ACC112 (cell line): ENCODE measurements at regions not wholly inside any gene's neighbourhood (a gene's known extent, or its start where the extent isn't known, plus 50 kb on each side); places are given as distances from the start of the nearest gene placed in this dataset.

Experiments used
- H2AFZ ChIP-seq: fragments of 200-600 bp; sonication (generic); one replicate; pipeline ENCODE4 v1.6.0; 2017; ENCODE audit warnings: antibody characterized with exemption, low read length; ENCODE audit not compliant: unreplicated experiment
- H3K27ac ChIP-seq: fragments of 200-600 bp; sonication (generic); 2 replicates; pipeline ENCODE4 v1.5.1; 2014; ENCODE audit warnings: low read depth, mild to moderate bottlenecking, antibody characterized with exemption, low read length, moderate library complexity
- H3K27me3 ChIP-seq: fragments of 200-600 bp; sonication (generic); 2 replicates; pipeline ENCODE4 v1.6.1; 2014; ENCODE audit warnings: mild to moderate bottlenecking, antibody characterized with exemption, low read length, moderate library complexity, mixed read lengths; ENCODE audit not compliant: insufficient read depth
- H3K36me3 ChIP-seq: fragments of 200-600 bp; sonication (generic); 2 replicates; pipeline ENCODE4 v1.6.1; 2016; ENCODE audit warnings: mild to moderate bottlenecking, antibody characterized with exemption, low read length, moderate library complexity, mixed read lengths; ENCODE audit not compliant: insufficient read depth
- H3K4me1 ChIP-seq: fragments of 200-600 bp; sonication (generic); one replicate; pipeline ENCODE4 v1.6.1; 2016; ENCODE audit warnings: low read length, mixed read lengths; ENCODE audit not compliant: insufficient read depth, unreplicated experiment, control insufficient read depth
- H3K4me3 ChIP-seq: fragments of 200-600 bp; sonication (generic); 2 replicates; pipeline ENCODE4 v1.5.1; 2014; ENCODE audit warnings: mild to moderate bottlenecking, low read depth, low read length
- H3K79me2 ChIP-seq: fragments of 200-600 bp; sonication (generic); one replicate; pipeline ENCODE4 v1.6.0; 2016; ENCODE audit warnings: low read length; ENCODE audit not compliant: control insufficient read depth, unreplicated experiment, insufficient read depth

GRCh38 chr6:76790045-76790796, 673.1 kb downstream of the HTR1B start:
- Histone ChIP-seq H3K4me1 (peaks cover 3% of the 10 kb centered on the region), H2AFZ (no peak overlapping the region), H3K27ac (no peak overlapping the region), H3K4me3 (no peak overlapping the region), H3K27me3 (no peaks in the 10 kb centered on the region), H3K79me2 (no peaks in the 10 kb centered on the region), H3K36me3 (no peaks in the 10 kb centered on the region)

DNA sequence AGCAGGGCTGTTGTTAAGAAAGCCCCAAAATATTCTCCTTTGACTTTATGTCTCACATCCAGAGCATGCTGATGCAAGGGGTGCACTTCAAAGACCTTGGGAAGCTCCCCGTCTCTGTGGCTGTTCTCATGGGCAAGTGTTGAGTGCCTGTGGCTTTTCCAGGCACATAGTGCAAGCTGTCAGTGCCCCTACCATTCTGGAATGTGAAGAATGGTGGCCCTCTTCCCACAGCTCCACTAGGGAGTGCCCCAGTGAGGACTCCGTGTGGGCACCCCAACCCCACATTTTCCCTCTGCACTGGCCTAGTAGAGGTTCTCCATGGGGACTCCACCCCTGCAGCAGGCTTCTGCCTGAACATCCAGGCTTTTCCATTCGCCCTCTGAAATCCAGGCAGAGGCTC, 673.7 kb downstream of the HTR1B start:
- no peak overlapping the region for H3K27ac ChIP-seq
- peaks cover 3% of the 10 kb centered on the region for H3K4me1 ChIP-seq
- H3K79me2 ChIP-seq = no peaks in the 10 kb centered on the region
- no peaks in the 10 kb centered on the region for H3K27me3 ChIP-seq
- H2AFZ ChIP-seq = no peak overlapping the region
- no peaks in the 10 kb centered on the region for H3K36me3 ChIP-seq
- no peak overlapping the region for H3K4me3 ChIP-seq

GRCh38 chr6:76788155-76788554, 675.1 kb downstream of the HTR1B start:
- Histone ChIP-seq H3K4me3 (no peak overlapping the region), H2AFZ (no peak overlapping the region), H3K27ac (no peak overlapping the region), H3K27me3 (no peaks in the 10 kb centered on the region), H3K4me1 (peaks cover 3% of the 10 kb centered on the region), H3K36me3 (no peaks in the 10 kb centered on the region), H3K79me2 (no peaks in the 10 kb centered on the region)

DNA sequence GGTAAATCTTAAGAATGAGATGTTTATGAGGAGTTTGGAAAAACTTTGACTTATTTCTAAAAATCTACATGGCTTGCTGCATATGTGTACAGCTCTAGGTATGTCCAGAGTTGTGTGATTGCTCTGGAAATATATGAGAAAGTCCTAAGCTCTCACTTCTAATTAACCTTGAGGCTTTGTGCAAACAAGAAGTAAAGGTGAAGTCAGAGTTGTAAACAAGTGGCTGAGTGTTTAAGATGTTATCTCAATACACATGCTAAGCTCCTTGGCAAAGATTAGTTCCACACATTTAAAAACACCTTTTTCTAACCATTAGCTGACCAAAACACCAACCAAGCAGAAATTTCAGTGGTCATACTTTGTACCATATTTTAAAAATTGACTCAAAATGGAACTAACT, 684.2 kb downstream of the HTR1B start:
- Histone ChIP-seq H3K79me2 (no peaks in the 10 kb centered on the region), H3K4me3 (no peak overlapping the region), H2AFZ (no peak overlapping the region), H3K27me3 (no peaks in the 10 kb centered on the region), H3K36me3 (no peaks in the 10 kb centered on the region), H3K4me1 (no peaks in the 10 kb centered on the region), H3K27ac (no peak overlapping the region)

- H3K27ac ChIP-seq = no peak overlapping the region
These were observed 686.4 kb downstream of the HTR1B start for GRCh38 chr6:76776876-76777275.

GRCh38 chr6:76774781-76775384, 688.4 kb downstream of the HTR1B start:
- no peak overlapping the region for H3K4me3 ChIP-seq
- no peaks in the 10 kb centered on the region for H3K4me1 ChIP-seq
- H3K79me2 ChIP-seq = no peaks in the 10 kb centered on the region
- no peak overlapping the region for H3K27ac ChIP-seq
- no peak overlapping the region for H2AFZ ChIP-seq
- H3K27me3 ChIP-seq = no peaks in the 10 kb centered on the region
- no peaks in the 10 kb centered on the region for H3K36me3 ChIP-seq

More at GRCh38 chr6:76776876-76777275, 686.4 kb downstream of the HTR1B start:
- H3K4me3 ChIP-seq = no peak overlapping the region
- no peaks in the 10 kb centered on the region for H3K36me3 ChIP-seq
- H3K79me2 ChIP-seq = no peaks in the 10 kb centered on the region
- no peak overlapping the region for H2AFZ ChIP-seq
- no peaks in the 10 kb centered on the region for H3K4me1 ChIP-seq
- H3K27me3 ChIP-seq = no peaks in the 10 kb centered on the region

- Histone ChIP-seq H3K4me1 (no peaks in the 10 kb centered on the region), H3K36me3 (no peaks in the 10 kb centered on the region)
These were observed 690.3 kb downstream of the HTR1B start for GRCh38 chr6:76772951-76773350.

GRCh38 chr6:76771059-76771634, 692.1 kb downstream of the HTR1B start:
- Histone ChIP-seq H3K79me2 (no peaks in the 10 kb centered on the region), H3K4me3 (no peak overlapping the region), H3K27me3 (no peaks in the 10 kb centered on the region), H3K4me1 (no peaks in the 10 kb centered on the region), H3K27ac (no peak overlapping the region), H2AFZ (no peak overlapping the region), H3K36me3 (no peaks in the 10 kb centered on the region)

More at GRCh38 chr6:76772951-76773350, 690.3 kb downstream of the HTR1B start:
- Histone ChIP-seq H3K79me2 (no peaks in the 10 kb centered on the region), H3K4me3 (no peak overlapping the region), H2AFZ (no peak overlapping the region), H3K27ac (no peak overlapping the region), H3K27me3 (no peaks in the 10 kb centered on the region)

DNA sequence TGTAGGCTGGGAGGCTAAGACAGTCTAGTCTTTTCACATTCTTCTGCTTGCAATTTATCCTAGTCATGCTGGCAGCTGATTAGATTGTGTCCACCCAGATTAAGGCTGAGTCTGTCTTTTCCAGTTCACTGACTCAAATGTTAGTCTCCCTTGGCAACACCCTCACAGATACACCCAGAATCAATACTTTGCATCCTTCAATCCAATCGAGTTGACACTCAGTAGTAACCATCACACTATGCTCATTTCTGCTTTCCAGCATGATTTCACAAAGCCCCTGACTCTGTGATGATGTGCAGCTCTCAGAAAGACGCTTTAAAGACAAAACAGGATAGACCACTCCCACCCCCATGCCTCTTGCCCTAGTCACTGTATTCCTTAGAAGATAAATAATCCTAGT, 693.0 kb downstream of the HTR1B start:
- H2AFZ ChIP-seq = no peak overlapping the region
- no peaks in the 10 kb centered on the region for H3K4me1 ChIP-seq
- H3K4me3 ChIP-seq = no peak overlapping the region
- H3K79me2 ChIP-seq = no peaks in the 10 kb centered on the region
- no peaks in the 10 kb centered on the region for H3K27me3 ChIP-seq
- H3K36me3 ChIP-seq = no peaks in the 10 kb centered on the region
- no peak overlapping the region for H3K27ac ChIP-seq

- no peaks in the 10 kb centered on the region for H3K4me1 ChIP-seq
- H2AFZ ChIP-seq = no peak overlapping the region
- no peak overlapping the region for H3K4me3 ChIP-seq
- no peak overlapping the region for H3K27ac ChIP-seq
- H3K79me2 ChIP-seq = no peaks in the 10 kb centered on the region
- H3K36me3 ChIP-seq = no peaks in the 10 kb centered on the region
- no peaks in the 10 kb centered on the region for H3K27me3 ChIP-seq
These were observed 694.7 kb downstream of the HTR1B start for GRCh38 chr6:76768556-76768955.

DNA sequence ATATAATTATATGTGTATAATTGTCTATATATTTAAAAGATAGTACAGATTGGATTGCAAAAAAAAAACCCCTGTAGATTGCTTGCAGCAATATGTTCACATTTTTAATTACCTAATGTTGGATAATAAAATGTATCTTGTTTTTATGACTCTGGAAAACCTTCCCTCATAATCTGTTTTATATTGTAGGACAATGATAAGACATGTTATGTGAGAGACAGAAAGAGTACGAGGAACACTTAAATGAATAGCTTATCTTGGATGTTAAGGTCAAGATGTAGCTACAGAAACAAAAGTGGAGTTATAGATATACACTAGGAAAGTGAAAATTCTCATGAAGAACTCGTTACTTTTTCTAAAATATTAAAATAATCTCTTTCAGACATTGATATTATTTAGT, 691.6 kb upstream of the IMPG1 start:
- H3K27me3 ChIP-seq = no peaks in the 10 kb centered on the region
- H3K27ac ChIP-seq = no peak overlapping the region
- no peak overlapping the region for H3K4me3 ChIP-seq
- no peaks in the 10 kb centered on the region for H3K36me3 ChIP-seq
- H2AFZ ChIP-seq = no peak overlapping the region
- H3K4me1 ChIP-seq = no peaks in the 10 kb centered on the region
- H3K79me2 ChIP-seq = no peaks in the 10 kb centered on the region
